HCT116 (cell line): ENCODE measurements at regions not wholly inside any gene's neighbourhood (a gene's known extent, or its start where the extent isn't known, plus 50 kb on each side); places are given as distances from the start of the nearest gene placed in this dataset.

ENCODE experiments used
- ATAC-seq: fragments of 200-7000 bp; cut with Tn5 transposase; 2 replicates; pipeline ENCODE4 v1.9.1; 2020; ENCODE audit warnings: mild to moderate bottlenecking, moderate library complexity
- BruUV-seq: library from RNA; stranded (reverse); fragments of 400-500 nt; replicated peaks from 2 replicates; lab custom pipeline; 2021; lab: Mats Ljungman, UMichigan
- CTCF ChIA-PET: fragments of 300-600 bp; sonication (Branson Sonifier 250); formaldehyde crosslinking; loops from one replicate; lab custom pipeline; 2021; ENCODE audit warnings: antibody characterized with exemption; lab: Charles Lee
- POLR2A ChIA-PET: fragments of 300-600, 350-600 bp; sonication (Branson Sonifier 250); formaldehyde crosslinking; loops from one replicate; lab custom pipeline; 2021; ENCODE audit warnings: antibody characterized with exemption; lab: Charles Lee
- RAD21 ChIA-PET, 2 experiments: fragments of 300-600 bp; sonication (Branson Sonifier 250); formaldehyde crosslinking; loops; one replicate each; lab custom pipeline; 2023; ENCODE audit warnings: low total read pairs in 2 of 2; ENCODE audit not compliant: uncharacterized antibody in 2 of 2, unreplicated experiment in 2 of 2, low non-redundant PET in 1 of 2; lab: Charles Lee
- DNase-seq: peaks from one replicate; pipeline ENCODE4 v3.0.0-alpha.2; 2010; ENCODE audit warnings: low read depth, low spot score
- H2AFZ ChIP-seq: fragments of 200-600 bp; shearing (Covaris generic), sonication (generic); 2 replicates; pipeline ENCODE4 v1.6.1; 2017; ENCODE audit warnings: low read depth, mixed run types, mixed read lengths, antibody characterized with exemption, low read length; ENCODE audit not compliant: poor library complexity, severe bottlenecking
- H3K27ac ChIP-seq: 2 replicates; pipeline ENCODE4 v1.5.1; 2012; ENCODE audit warnings: low read depth, low read length
- H3K27me3 ChIP-seq: fragments of 200-600 bp; sonication (generic); 2 replicates; pipeline ENCODE4 v1.6.1; 2016; ENCODE audit warnings: mixed run types, low read length, mixed read lengths; ENCODE audit not compliant: insufficient read depth
- H3K36me3 ChIP-seq, 2 experiments: fragments of 200-500 bp in 1 of 2; fragments of 200-600 bp in 1 of 2; sonication (Bioruptor generic) in 1 of 2; sonication (generic) in 1 of 2; 2 replicates each; pipeline versions ENCODE4 v1.5.1 to v1.6.1; 2014 to 2016; ENCODE audit warnings: low read length in 2 of 2, inconsistent platforms in 1 of 2, mixed read lengths in 1 of 2, mixed run types in 1 of 2; ENCODE audit not compliant: insufficient read depth in 2 of 2, control insufficient read depth in 1 of 2
- H3K4me1 ChIP-seq, 2 experiments: fragments of 200-600 bp in 1 of 2; sonication (generic) in 1 of 2; 2 replicates each; pipeline versions ENCODE4 v1.5.1 to v1.6.1; 2012 to 2017; ENCODE audit warnings: low read length in 2 of 2, inconsistent platforms in 1 of 2, mild to moderate bottlenecking in 1 of 2, mixed read lengths in 1 of 2, mixed run types in 1 of 2, moderate library complexity in 1 of 2; ENCODE audit not compliant: insufficient read depth in 2 of 2, control insufficient read depth in 1 of 2
- H3K4me2 ChIP-seq: fragments of 200-600 bp; sonication (generic); 2 replicates; pipeline ENCODE4 v1.6.1; 2017; ENCODE audit warnings: mixed run types, low read length, mixed read lengths
- H3K4me3 ChIP-seq, 2 experiments: fragments of 200-600 bp in 1 of 2; sonication (generic) in 1 of 2; replicated peaks in 1 of 2; 2 replicates each; pipeline ENCODE4 v1.5.1; 2011 to 2016; ENCODE audit warnings: low read length in 2 of 2, control low read depth in 1 of 2, low read depth in 1 of 2, mild to moderate bottlenecking in 1 of 2, mixed read lengths in 1 of 2, mixed run types in 1 of 2
- H3K79me2 ChIP-seq: fragments of 200-600 bp; sonication (generic); 2 replicates; pipeline ENCODE4 v1.6.1; 2017; ENCODE audit warnings: mild to moderate bottlenecking, mixed run types, low read length, moderate library complexity, mixed read lengths; ENCODE audit not compliant: insufficient read depth
- H3K9ac ChIP-seq: fragments of 200-600 bp; sonication (generic); 2 replicates; pipeline ENCODE4 v1.6.1; 2016; ENCODE audit warnings: low read length, mixed read lengths
- H3K9me2 ChIP-seq: fragments of 200-600 bp; sonication (generic), shearing (Covaris generic); 2 replicates; pipeline ENCODE4 v1.6.1; 2017; ENCODE audit warnings: mixed run types, mild to moderate bottlenecking, moderate library complexity; ENCODE audit not compliant: insufficient read depth
- H3K9me3 ChIP-seq, 2 experiments: fragments of 200-500 bp in 1 of 2; fragments of 200-600 bp in 1 of 2; sonication (Bioruptor generic) in 1 of 2; sonication (generic) in 1 of 2; 2 replicates each; pipeline ENCODE4 v1.6.1; 2014 to 2017; ENCODE audit warnings: low read length in 2 of 2, mixed read lengths in 2 of 2, inconsistent platforms in 1 of 2, low read depth in 1 of 2, mild to moderate bottlenecking in 1 of 2, mixed run types in 1 of 2, moderate library complexity in 1 of 2; ENCODE audit not compliant: control insufficient read depth in 1 of 2, insufficient read depth in 1 of 2
- H4K20me1 ChIP-seq: fragments of 200-600 bp; sonication (generic), shearing (Covaris generic); 2 replicates; pipeline ENCODE4 v1.6.1; 2017; ENCODE audit warnings: mixed run types, mild to moderate bottlenecking, moderate library complexity; ENCODE audit not compliant: insufficient read depth
- CBX3 ChIP-seq: IDR thresholded peaks from 2 replicates; pipeline ENCODE4 v1.6.1; 2012; ENCODE audit warnings: low read depth
- CEBPB ChIP-seq: IDR thresholded peaks from 2 replicates; pipeline ENCODE4 v1.6.1; 2012; ENCODE audit warnings: low read depth
- ELF1 ChIP-seq: IDR thresholded peaks from 2 replicates; pipeline ENCODE4 v1.6.1; 2012; ENCODE audit warnings: low read depth, borderline replicate concordance
- JUND ChIP-seq: IDR thresholded peaks from 2 replicates; pipeline ENCODE4 v1.6.1; 2012
- POLR2AphosphoS5 ChIP-seq: IDR thresholded peaks from 2 replicates; pipeline ENCODE4 v1.6.1; 2011; ENCODE audit warnings: mild to moderate bottlenecking, low read depth, low read length, moderate library complexity
- RAD21 ChIP-seq: IDR thresholded peaks from 2 replicates; pipeline ENCODE4 v1.6.1; 2012; ENCODE audit warnings: low read depth, mild to moderate bottlenecking
- SIN3A ChIP-seq: IDR thresholded peaks from 2 replicates; pipeline ENCODE4 v1.6.1; 2012; ENCODE audit warnings: low read depth
- YY1 ChIP-seq: IDR thresholded peaks from 2 replicates; pipeline ENCODE4 v1.6.1; 2011; ENCODE audit warnings: low read length, low read depth, moderate library complexity, mild to moderate bottlenecking; ENCODE audit not compliant: insufficient replicate concordance; ENCODE audit errors: extremely low read depth
- intact Hi-C: fragments of 100-400 bp; cut with micrococcal nuclease; formaldehyde crosslinking; loops from 2 replicates; pipeline ENCODE4 v1.10.0; 2022
- TF ChIP-seq, protein P1 (sequence below): IDR thresholded peaks from 2 replicates; pipeline ENCODE4 v1.6.1; 2012

- no TSS peak for BruUV-seq
- Histone ChIP-seq H3K9me3 (peaks cover 10 to 11% of the 10 kb centered on the region in 2 experiments; a peak in 2 of 4 replicates), H3K4me3 (no peak overlapping the region), H3K79me2 (no peaks in the 10 kb centered on the region), H3K4me2 (no peak overlapping the region)
- CTCF ChIA-PET, result no interaction called here
- ATAC-seq, result no peak
- TF ChIP-seq ELF1 (no peak), JUND (no peak), POLR2AphosphoS5 (no peak), YY1 (no peak), CBX3 (no peak), RAD21 (no peak), CEBPB (no peak)
- TF ChIP-seq, protein P1, sequence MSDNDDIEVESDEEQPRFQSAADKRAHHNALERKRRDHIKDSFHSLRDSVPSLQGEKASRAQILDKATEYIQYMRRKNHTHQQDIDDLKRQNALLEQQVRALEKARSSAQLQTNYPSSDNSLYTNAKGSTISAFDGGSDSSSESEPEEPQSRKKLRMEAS, result no peak
- TF ChIP-seq, all 23 proteins: peak for 0
- Histone ChIP-seq H3K36me3 (no peaks in the 10 kb centered on the region), H3K27me3 (no peaks in the 10 kb centered on the region), H3K27ac (no peak overlapping the region), H3K9me2 (no peaks in the 10 kb centered on the region), H3K4me1 (no peaks in the 10 kb centered on the region), H4K20me1 (no peaks in the 10 kb centered on the region), H2AFZ (no peak overlapping the region), H3K9ac (no peak overlapping the region)
- intact Hi-C loops, result no loop called here
- POLR2A ChIA-PET, result no interaction called here
- DNase-seq, result no peak
- RAD21 ChIA-PET, result no interaction called here
Observed at GRCh38 chr20:54875307-54875706, 399.9 kb downstream of the DOK5 start.

- H3K4me2 ChIP-seq, result no peak overlapping the region
- ChIA-PET CTCF (no interaction called here), RAD21 (no interaction called here), POLR2A (no interaction called here)
- H4K20me1 ChIP-seq, result no peaks in the 10 kb centered on the region
- no peak for DNase-seq
- no peaks in the 10 kb centered on the region for H3K27me3 ChIP-seq
- no peak for ATAC-seq
- H3K79me2 ChIP-seq, result no peaks in the 10 kb centered on the region
- H3K4me3 ChIP-seq, result no peak overlapping the region
- H3K9ac ChIP-seq, result no peak overlapping the region
- no peaks in the 10 kb centered on the region for H3K36me3 ChIP-seq
- H3K9me3 ChIP-seq, result peaks cover 10 to 13% of the 10 kb centered on the region in 2 experiments; a peak in 2 of 4 replicates
- no peak overlapping the region for H2AFZ ChIP-seq
- H3K9me2 ChIP-seq, result no peaks in the 10 kb centered on the region
- no peaks in the 10 kb centered on the region for H3K4me1 ChIP-seq
- H3K27ac ChIP-seq, result no peak overlapping the region
- intact Hi-C loops, result no loop called here
- no TSS peak for BruUV-seq
- TF ChIP-seq SIN3A, result no peak
- TF ChIP-seq YY1, result no peak
Observed at GRCh38 chr20:54874718-54875117, 399.3 kb downstream of the DOK5 start.
